ENCODE measurements at regions not wholly inside any gene's neighbourhood (a gene's known extent, or its start where the extent isn't known, plus 50 kb on each side); places are given as distances from the start of the nearest gene placed in this dataset.

GRCh38 chr17:74087002-74087585 lies 116.4 kb upstream of the RPL38 start:
- TF ChIP-seq CTCF (IDR thresholded peaks at IDR 0.05; ENCODE audit: low read length): no peak
- no peak for TF ChIP-seq EZH2 (IDR thresholded peaks at IDR 0.05; ENCODE audit: borderline replicate concordance, low read length)

All from OCI-LY1 (cell line).